K562 (cell line): ENCODE measurements at regions not wholly inside any gene's neighbourhood (a gene's known extent, or its start where the extent isn't known, plus 50 kb on each side); places are given as distances from the start of the nearest gene placed in this dataset. TPM values are rescaled to one million over a fixed set of nuclear protein-coding genes. Genes with fewer than 3 reads are reported as not detected.

ENCODE experiments used
- ATAC-seq: fragments of 200-7000 bp; cut with Tn5 transposase; 3 replicates; pipeline ENCODE4 v1.9.1; 2020; ENCODE audit warnings: moderate library complexity
- BruUV-seq: library from RNA; stranded (reverse); fragments of 400-500 nt; replicated peaks from 2 replicates; lab custom pipeline; 2021; lab: Mats Ljungman, UMichigan
- CTCF ChIA-PET: fragments of 300-600 bp; formaldehyde crosslinking; extraction: SDS; loops from one replicate; lab custom pipeline; 2021; ENCODE audit warnings: low intra/inter-chr PET ratio; lab: Yijun Ruan, JAX
- POLR2A ChIA-PET: fragments of 300-600, 350-650 bp; sonication (Branson Sonifier 250); formaldehyde crosslinking; extraction: SDS; loops from one replicate; lab custom pipeline; 2021; ENCODE audit warnings: antibody characterized with exemption, inconsistent platforms; lab: Yijun Ruan, JAX
- DNase-seq, 4 experiments: peaks; one replicate each; pipeline versions ENCODE4 v3.0.0 to v3.0.0-alpha.2; 2011 to 2018; ENCODE audit warnings: low spot score in 3 of 4, mixed read lengths in 3 of 4; ENCODE audit errors: extremely low read depth in 1 of 4
- FAIRE-seq: peaks from 2 replicates; lab custom pipeline; 2011; peaks lifted over from hg19 to GRCh38; lab: Jason Lieb, UNC
- H2AFZ ChIP-seq: 2 replicates; pipeline ENCODE4 v1.6.0; 2011; ENCODE audit warnings: low read depth, low read length, control low read depth, inconsistent platforms
- H3K27ac ChIP-seq: fragments of 200-600 bp; 3 replicates; pipeline ENCODE4 v1.8.0; 2011; ENCODE audit warnings: low read depth, mild to moderate bottlenecking, control low read depth, inconsistent platforms, low read length, moderate library complexity, mixed read lengths; ENCODE audit errors: extremely low read depth
- H3K27me3 ChIP-seq, 2 experiments: fragments of 300-600 bp in 1 of 2; 2 replicates in 1 of 2; 3 replicates in 1 of 2; pipeline versions ENCODE4 v1.6.0 to v1.8.0; 2011; ENCODE audit warnings: inconsistent platforms in 2 of 2, low read length in 2 of 2, mild to moderate bottlenecking in 1 of 2, mixed read lengths in 1 of 2, moderate library complexity in 1 of 2; ENCODE audit not compliant: control insufficient read depth in 2 of 2, insufficient read depth in 2 of 2
- H3K36me3 ChIP-seq: fragments of 300-600 bp; 3 replicates; pipeline ENCODE4 v1.8.0; 2011; ENCODE audit warnings: mild to moderate bottlenecking, low read length, inconsistent platforms; ENCODE audit not compliant: control insufficient read depth, insufficient read depth
- H3K4me1 ChIP-seq, 2 experiments: fragments of 200-600 bp in 1 of 2; replicated peaks in 1 of 2; 2 replicates in 1 of 2; 3 replicates in 1 of 2; pipeline versions ENCODE4 v1.5.1 to v1.8.0; 2011; ENCODE audit warnings: inconsistent platforms in 2 of 2, low read length in 2 of 2, mild to moderate bottlenecking in 1 of 2, mixed read lengths in 1 of 2, moderate library complexity in 1 of 2; ENCODE audit not compliant: control insufficient read depth in 2 of 2, insufficient read depth in 2 of 2
- H3K4me2 ChIP-seq: 2 replicates; pipeline ENCODE4 v1.6.1; 2011; ENCODE audit warnings: low read length, control low read depth, inconsistent platforms, mixed read lengths; ENCODE audit not compliant: insufficient read depth
- H3K4me3 ChIP-seq: fragments of 200-600 bp; sonication (generic), shearing (Covaris generic); 2 replicates; pipeline ENCODE4 v1.5.1; 2016; ENCODE audit warnings: control low read depth, inconsistent platforms
- H3K79me2 ChIP-seq: fragments of 200-600 bp; 3 replicates; pipeline ENCODE4 v1.8.0; 2011; ENCODE audit warnings: low read length, inconsistent platforms; ENCODE audit not compliant: control insufficient read depth, insufficient read depth
- H3K9ac ChIP-seq, 2 experiments: 2 replicates each; pipeline versions ENCODE4 v1.6.0 to v1.6.1; 2011; ENCODE audit warnings: low read depth in 2 of 2, low read length in 2 of 2, control low read depth in 1 of 2, inconsistent platforms in 1 of 2, mild to moderate bottlenecking in 1 of 2, mixed read lengths in 1 of 2; ENCODE audit not compliant: insufficient read depth in 1 of 2
- H3K9me1 ChIP-seq: one replicate; pipeline ENCODE4 v1.6.0; 2011; ENCODE audit warnings: inconsistent platforms, mild to moderate bottlenecking, low read length, moderate library complexity; ENCODE audit not compliant: control insufficient read depth, insufficient read depth
- H3K9me3 ChIP-seq: replicated peaks from 2 replicates; pipeline ENCODE4 v1.5.1; 2011; ENCODE audit warnings: low read depth, low read length, inconsistent platforms; ENCODE audit not compliant: control insufficient read depth, insufficient read depth
- H4K20me1 ChIP-seq: replicated peaks from 2 replicates; pipeline ENCODE4 v1.6.1; 2011; ENCODE audit warnings: low read length, inconsistent platforms, mixed read lengths; ENCODE audit not compliant: control insufficient read depth, insufficient read depth
- MTA3 ChIP-seq: fragments of 450-650 bp; formaldehyde crosslinking; IDR thresholded peaks from 2 replicates; pipeline ENCODE4 v1.6.1; 2017; ENCODE audit warnings: mild to moderate bottlenecking, borderline replicate concordance
- ZNF511 ChIP-seq: sonication (generic); formaldehyde crosslinking; IDR thresholded peaks from 2 replicates; pipeline ENCODE4 v1.8.0; 2022; ENCODE audit warnings: mild to moderate bottlenecking, missing genetic modification reagents
- WGBS: fragments of 100-300 bp; shearing (Covaris generic); methylation state at CpG from one replicate; pipeline ENCODE4 v1.1.6; 2016; ENCODE audit warnings: low coverage, mixed read lengths; ENCODE audit not compliant: insufficient coverage; ENCODE audit errors: missing lambda C conversion rate; 5-methylcytosine and 5-hydroxymethylcytosine counted together
- in situ Hi-C: fragments of 300-500 bp; cut with MboI; formaldehyde crosslinking; loops from 4 replicates; pipeline ENCODE4 v1.15.0; 2018; ENCODE audit warnings: inconsistent platforms, mixed read lengths
- intact Hi-C: fragments of 100-400 bp; cut with micrococcal nuclease; formaldehyde crosslinking; loops from 2 replicates; pipeline ENCODE4 v1.14.2; 2022
- small RNA-seq: library from RNA; depleted of rRNA; stranded (forward); fragments of <200 nt; gene quantifications from one replicate; pipeline ENCODE3, GENCODE V24; 2014

GRCh38 chr12:38258411-38258810 lies 58.2 kb upstream of the ALG10B start:
- no peak for ATAC-seq
- in situ Hi-C loops: no loop called here
- H3K27me3 ChIP-seq: no peaks in the 10 kb centered on the region
- POLR2A ChIA-PET: no interaction called here
- H3K4me1 ChIP-seq: no peaks in the 10 kb centered on the region
- CTCF ChIA-PET: no interaction called here
- no peak overlapping the region for H3K27ac ChIP-seq
- H3K9me3 ChIP-seq: no peaks in the 10 kb centered on the region
- no peak overlapping the region for H3K9ac ChIP-seq
- no peaks in the 10 kb centered on the region for H3K79me2 ChIP-seq
- 0% methylated on average over 1 of the region's 1 CpG for WGBS
- no peak overlapping the region for H3K4me3 ChIP-seq
- no peaks in the 10 kb centered on the region for H3K36me3 ChIP-seq
- DNase-seq: no peak
- intact Hi-C loops: no loop called here
- no TSS peak for BruUV-seq
- no peaks in the 10 kb centered on the region for H4K20me1 ChIP-seq
- no peak overlapping the region for H3K4me2 ChIP-seq
- no peak for TF ChIP-seq ZNF511 (CRISPR knock-in tag)
- TF ChIP-seq MTA3: no peak
- FAIRE-seq: no peak
- no peak overlapping the region for H2AFZ ChIP-seq
- no peaks in the 10 kb centered on the region for H3K9me1 ChIP-seq

Small RNA genes in the stretch of these regions (small RNA-seq; reads per million reads assigned to genes)
- not detected for gene RF01518
- gene RNA5SP358: 21.4 reads per million, percentile 97 among the genes with 10 or more reads in this experiment
- 2.1 reads per million, percentile 82 among the genes with 10 or more reads in this experiment for gene RNA5SP359
